HUES6 (cell line): ENCODE measurements at regions not wholly inside any gene's neighbourhood (a gene's known extent, or its start where the extent isn't known, plus 50 kb on each side); places are given as distances from the start of the nearest gene placed in this dataset.
"Not testable (repeated sequence)": the region's sequence is repeated elsewhere in the genome, so short reads cannot be mapped to it uniquely, and the experiment has no call there.

Source experiments
- H3K27ac ChIP-seq: 2 replicates; pipeline ENCODE4 v1.7.0; 2013; ENCODE audit warnings: low read depth, mild to moderate bottlenecking, low read length, inconsistent platforms
- H3K27me3 ChIP-seq: 2 replicates; pipeline ENCODE4 v1.6.1; 2013; ENCODE audit warnings: low read length; ENCODE audit not compliant: control insufficient read depth, insufficient read depth
- H3K36me3 ChIP-seq: 2 replicates; pipeline ENCODE4 v1.6.1; 2013; ENCODE audit warnings: low read length; ENCODE audit not compliant: control insufficient read depth, insufficient read depth
- H3K4me1 ChIP-seq: 2 replicates; pipeline ENCODE4 v1.6.1; 2013; ENCODE audit warnings: low read length; ENCODE audit not compliant: control insufficient read depth, insufficient read depth
- H3K4me3 ChIP-seq: 2 replicates; pipeline ENCODE4 v1.5.1; 2013; ENCODE audit warnings: low read depth, low read length
- H3K9ac ChIP-seq: one replicate; pipeline ENCODE4 v1.6.1; 2013; ENCODE audit warnings: mild to moderate bottlenecking, low read length
- H3K9me3 ChIP-seq: 2 replicates; pipeline ENCODE4 v1.6.1; 2013; ENCODE audit warnings: low read depth, low read length; ENCODE audit not compliant: control insufficient read depth, insufficient read depth

DNA sequence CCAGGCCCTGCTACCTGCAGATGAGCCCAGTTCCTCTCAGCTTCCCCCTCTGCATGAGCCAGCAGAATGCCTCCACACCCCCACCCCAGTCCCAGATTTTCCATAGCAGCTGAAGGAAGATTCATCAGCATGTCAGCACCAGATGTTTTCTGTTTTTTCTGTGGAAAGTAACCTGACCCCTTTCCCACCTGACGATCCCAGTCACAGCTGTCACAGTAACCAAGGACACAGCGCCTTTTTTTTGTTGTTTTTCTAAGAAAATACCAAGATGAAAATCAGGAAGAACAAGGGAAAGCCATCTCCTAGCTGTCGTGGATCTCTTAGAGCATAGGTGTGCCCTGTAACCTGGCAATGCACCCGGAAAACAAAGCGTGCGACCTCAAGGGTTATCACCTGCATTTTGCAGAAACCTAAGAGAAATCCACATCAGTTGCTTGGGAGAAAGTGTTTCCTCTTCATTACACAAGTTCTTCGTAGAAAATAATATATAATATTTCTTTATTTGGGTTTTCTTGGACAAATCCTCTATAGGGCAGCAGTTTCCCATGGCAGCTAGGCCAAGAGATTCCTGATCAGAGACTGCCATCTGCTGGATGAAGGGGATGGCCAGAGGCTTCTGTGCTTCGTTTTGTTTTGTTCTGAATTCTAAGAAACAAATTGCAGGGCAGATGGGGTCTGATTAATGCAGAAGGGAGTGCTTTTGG lies 401.9 kb downstream of the TNS3 start:
- Histone ChIP-seq H3K4me3 (no peak overlapping the region), H3K4me1 (peaks cover 3% of the 10 kb centered on the region; the same call in 1 of the 2 replicates), H3K9me3 (peaks cover 9% of the 10 kb centered on the region; the same call in 1 of the 2 replicates), H3K36me3 (no peaks in the 10 kb centered on the region), H3K27ac (no peak overlapping the region), H3K27me3 (peaks cover 5% of the 10 kb centered on the region; the same call in 1 of the 2 replicates), H3K9ac (no peak overlapping the region)

DNA sequence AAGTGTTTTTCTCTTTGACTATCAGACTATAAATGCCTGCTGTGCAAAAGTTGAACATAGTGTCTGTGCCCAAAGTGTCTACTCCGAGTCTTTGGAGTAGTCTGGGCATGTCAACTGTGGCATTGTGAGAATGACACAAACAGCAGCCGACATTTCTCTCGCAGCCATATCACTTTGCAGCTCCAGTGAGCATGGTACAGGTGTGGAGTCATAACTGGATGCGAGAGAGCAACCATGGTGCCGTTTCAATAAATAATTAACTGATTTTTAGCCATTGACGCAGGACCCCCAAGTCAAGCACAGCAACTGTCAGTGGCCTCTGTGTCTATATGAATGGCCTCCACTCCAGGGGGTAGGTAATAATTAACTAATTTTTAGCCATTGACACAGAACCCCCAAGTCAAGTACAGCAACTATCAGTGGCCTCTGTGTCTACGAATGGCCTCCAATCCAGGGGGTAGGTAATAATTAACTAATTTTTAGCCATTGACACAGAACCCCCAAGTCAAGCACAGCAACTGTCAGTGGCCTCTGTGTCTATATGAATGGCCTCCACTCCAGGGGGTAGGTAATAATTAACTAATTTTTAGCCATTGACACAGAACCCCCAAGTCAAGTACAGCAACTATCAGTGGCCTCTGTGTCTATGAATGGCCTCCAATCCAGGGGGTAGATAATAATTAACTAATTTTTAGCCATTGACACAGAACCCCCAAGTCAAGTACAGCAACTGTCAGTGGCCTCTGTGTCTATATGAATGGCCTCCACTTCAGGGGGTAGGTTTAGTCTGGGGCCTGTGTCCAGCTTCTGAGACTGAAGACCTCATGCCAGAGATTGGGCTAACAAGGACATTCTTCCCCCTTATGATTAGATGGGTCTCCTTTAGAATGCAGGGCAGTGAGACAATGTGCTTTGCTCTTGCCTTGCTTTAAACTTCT lies 409.0 kb downstream of the TNS3 start:
- not testable (repeated sequence) for H3K4me1 ChIP-seq, H3K9ac ChIP-seq, H3K27me3 ChIP-seq, H3K4me3 ChIP-seq, H3K27ac ChIP-seq, H3K9me3 ChIP-seq, H3K36me3 ChIP-seq

- Histone ChIP-seq H3K36me3 (no peaks in the 10 kb centered on the region), H3K9me3 (no peaks in the 10 kb centered on the region), H3K27me3 (no peaks in the 10 kb centered on the region), H3K4me1 (no peaks in the 10 kb centered on the region), H3K27ac (no peak overlapping the region), H3K4me3 (no peak overlapping the region), H3K9ac (no peak overlapping the region)
These were observed 411.4 kb downstream of the TNS3 start for GRCh38 chr7:47170516-47170915.

DNA sequence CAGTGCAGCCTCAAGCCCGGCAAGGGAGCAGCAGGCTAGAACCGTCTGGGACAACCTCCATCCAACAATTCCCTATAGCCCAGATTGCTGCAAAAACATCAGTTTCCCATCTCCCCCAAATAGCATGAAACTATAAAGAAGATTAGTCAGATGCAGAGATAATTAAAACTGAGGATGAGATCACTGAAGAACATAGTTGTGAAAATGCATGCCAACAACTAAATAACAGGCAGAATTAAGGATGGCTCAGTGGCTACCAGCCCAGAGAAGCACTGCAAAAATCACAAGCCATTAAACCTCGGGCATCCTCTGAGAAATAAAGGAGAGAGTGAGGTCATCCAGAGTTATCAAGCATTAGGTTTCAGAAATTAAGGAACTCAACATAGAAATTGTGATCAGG lies 427.1 kb downstream of the TNS3 start:
- Histone ChIP-seq H3K36me3 (no peaks in the 10 kb centered on the region), H3K4me1 (peaks cover 6% of the 10 kb centered on the region; the same call in 1 of the 2 replicates), H3K4me3 (no peak overlapping the region), H3K9me3 (peaks cover 7% of the 10 kb centered on the region), H3K27ac (no peak overlapping the region), H3K27me3 (no peaks in the 10 kb centered on the region), H3K9ac (no peak overlapping the region)

DNA sequence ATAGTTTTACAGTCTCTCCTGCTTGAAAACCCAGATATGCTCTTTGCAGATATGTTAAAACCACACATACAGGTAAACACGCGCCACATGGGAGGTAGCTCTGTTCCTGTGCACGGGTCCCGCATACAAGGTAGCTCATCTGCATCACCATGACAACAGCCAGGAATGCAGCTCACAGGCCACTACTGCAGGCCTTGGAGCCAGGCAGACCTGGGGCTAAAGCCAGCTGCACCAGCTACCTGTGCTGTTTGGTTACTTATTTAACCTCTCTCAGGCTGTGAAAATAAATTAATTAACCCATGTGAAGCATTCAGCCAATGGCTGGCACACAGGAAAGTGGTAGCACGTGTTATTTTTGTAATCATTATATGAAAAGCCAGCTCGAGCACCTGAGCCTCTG lies 428.3 kb downstream of the TNS3 start:
- H3K27ac ChIP-seq, result no peak overlapping the region
- H3K36me3 ChIP-seq, result no peaks in the 10 kb centered on the region
- no peak overlapping the region for H3K9ac ChIP-seq
- no peaks in the 10 kb centered on the region for H3K27me3 ChIP-seq
- peaks cover 6% of the 10 kb centered on the region; the same call in 1 of the 2 replicates for H3K4me1 ChIP-seq
- no peaks in the 10 kb centered on the region for H3K9me3 ChIP-seq
- H3K4me3 ChIP-seq, result no peak overlapping the region

GRCh38 chr7:47153058-47153457 lies 428.9 kb downstream of the TNS3 start:
- peaks cover 6% of the 10 kb centered on the region; the same call in 1 of the 2 replicates for H3K4me1 ChIP-seq
- no peaks in the 10 kb centered on the region for H3K9me3 ChIP-seq
- H3K27me3 ChIP-seq, result no peaks in the 10 kb centered on the region
- no peak overlapping the region for H3K27ac ChIP-seq
- H3K9ac ChIP-seq, result no peak overlapping the region
- no peaks in the 10 kb centered on the region for H3K36me3 ChIP-seq
- H3K4me3 ChIP-seq, result no peak overlapping the region

GRCh38 chr7:47152307-47152706 lies 429.6 kb downstream of the TNS3 start:
- H3K36me3 ChIP-seq, result no peaks in the 10 kb centered on the region
- no peaks in the 10 kb centered on the region for H3K27me3 ChIP-seq
- H3K4me1 ChIP-seq, result peaks cover 6% of the 10 kb centered on the region; the same call in 1 of the 2 replicates
- no peak overlapping the region for H3K27ac ChIP-seq
- no peak overlapping the region for H3K4me3 ChIP-seq
- no peaks in the 10 kb centered on the region for H3K9me3 ChIP-seq
- no peak overlapping the region for H3K9ac ChIP-seq

GRCh38 chr7:47150497-47151260 lies 431.2 kb downstream of the TNS3 start:
- Histone ChIP-seq H3K27me3 (no peaks in the 10 kb centered on the region), H3K9me3 (no peaks in the 10 kb centered on the region), H3K27ac (no peak overlapping the region), H3K9ac (no peak overlapping the region), H3K4me1 (peaks cover 6% of the 10 kb centered on the region; the same call in 1 of the 2 replicates), H3K4me3 (no peak overlapping the region), H3K36me3 (no peaks in the 10 kb centered on the region)

- Histone ChIP-seq H3K4me1 (peaks cover 6% of the 10 kb centered on the region; the same call in 1 of the 2 replicates), H3K27ac (no peak overlapping the region), H3K27me3 (no peaks in the 10 kb centered on the region), H3K4me3 (no peak overlapping the region), H3K36me3 (no peaks in the 10 kb centered on the region), H3K9me3 (no peaks in the 10 kb centered on the region), H3K9ac (no peak overlapping the region)
These were observed 431.9 kb downstream of the TNS3 start for GRCh38 chr7:47149971-47150370.

- Histone ChIP-seq H3K4me1 (peaks cover 6% of the 10 kb centered on the region; the same call in 1 of the 2 replicates), H3K36me3 (no peaks in the 10 kb centered on the region), H3K9ac (no peak overlapping the region), H3K27me3 (no peaks in the 10 kb centered on the region), H3K27ac (no peak overlapping the region), H3K9me3 (no peaks in the 10 kb centered on the region), H3K4me3 (no peak overlapping the region)
These were observed 432.6 kb downstream of the TNS3 start for GRCh38 chr7:47149208-47149839.
